HepG2 (cell line): ENCODE measurements at regions not wholly inside any gene's neighbourhood (a gene's known extent, or its start where the extent isn't known, plus 50 kb on each side); places are given as distances from the start of the nearest gene placed in this dataset.

Experiments
- ATAC-seq: fragments of 200-7000 bp; cut with Tn5 transposase; 3 replicates; pipeline ENCODE4 v1.9.1; 2020; ENCODE audit warnings: mild to moderate bottlenecking, moderate library complexity
- BruUV-seq: library from RNA; stranded (reverse); fragments of 400-500 nt; replicated peaks from 2 replicates; lab custom pipeline; 2021; lab: Mats Ljungman, UMichigan
- CTCF ChIA-PET: fragments of 300-600 bp; formaldehyde crosslinking; extraction: SDS; loops from one replicate; lab custom pipeline; 2021; ENCODE audit warnings: low total read pairs, inconsistent platforms, low intra/inter-chr PET ratio; lab: Yijun Ruan, JAX
- POLR2A ChIA-PET: fragments of 350-600 bp; sonication (Branson Sonifier 250); formaldehyde crosslinking; loops from one replicate; lab custom pipeline; 2020; ENCODE audit warnings: antibody characterized with exemption, inconsistent platforms; lab: Yijun Ruan, JAX
- DNase-seq: peaks from one replicate; pipeline ENCODE4 v3.0.0-alpha.2; 2015; ENCODE audit warnings: low spot score
- FAIRE-seq: peaks from 3 replicates; lab custom pipeline; 2011; peaks lifted over from hg19 to GRCh38; lab: Jason Lieb, UNC
- H2AFZ ChIP-seq: one replicate; pipeline ENCODE4 v1.6.1; 2011; ENCODE audit warnings: low read length, inconsistent platforms
- H3K27ac ChIP-seq: fragments of 300-600 bp; 3 replicates; pipeline ENCODE4 v1.8.0; 2011; ENCODE audit warnings: mixed run types, mild to moderate bottlenecking, mixed read lengths, low read length, inconsistent platforms; ENCODE audit not compliant: insufficient read depth; ENCODE audit errors: extremely low read length
- H3K27me3 ChIP-seq, 2 experiments: fragments of 200-600 bp in 1 of 2; 2 replicates in 1 of 2; 3 replicates in 1 of 2; pipeline versions ENCODE4 v1.6.0 to v1.8.0; 2011; ENCODE audit warnings: low read length in 2 of 2, mild to moderate bottlenecking in 2 of 2, moderate library complexity in 2 of 2, inconsistent platforms in 1 of 2; ENCODE audit not compliant: insufficient read depth in 2 of 2, control insufficient read depth in 1 of 2
- H3K36me3 ChIP-seq, 2 experiments: fragments of 200-600 bp in 1 of 2; replicated peaks in 1 of 2; 2 replicates in 1 of 2; 3 replicates in 1 of 2; pipeline versions ENCODE4 v1.5.1 to v1.8.0; 2011; ENCODE audit warnings: low read length in 2 of 2, inconsistent platforms in 1 of 2; ENCODE audit not compliant: insufficient read depth in 2 of 2, control insufficient read depth in 1 of 2
- H3K4me1 ChIP-seq: 2 replicates; pipeline ENCODE4 v1.5.1; 2012; ENCODE audit warnings: low read length, inconsistent platforms; ENCODE audit not compliant: insufficient read depth
- H3K4me2 ChIP-seq: 2 replicates; pipeline ENCODE4 v1.6.0; 2011; ENCODE audit warnings: low read depth, low read length, inconsistent platforms
- H3K4me3 ChIP-seq, 3 experiments: fragments of 200-600 bp in 1 of 3; sonication (generic), shearing (Covaris generic) in 1 of 3; replicated peaks in 1 of 3; 2 replicates each; pipeline ENCODE4 v1.5.1; 2011 to 2016; ENCODE audit warnings: low read length in 3 of 3, inconsistent platforms in 2 of 3, low read depth in 2 of 3, mild to moderate bottlenecking in 2 of 3, control low read depth in 1 of 3, mixed read lengths in 1 of 3; ENCODE audit not compliant: insufficient read depth in 1 of 3
- H3K79me2 ChIP-seq: one replicate; pipeline ENCODE4 v1.6.1; 2011; ENCODE audit warnings: low read length, inconsistent platforms; ENCODE audit not compliant: insufficient read depth
- H3K9ac ChIP-seq: 2 replicates; pipeline ENCODE4 v1.6.0; 2011; ENCODE audit warnings: mild to moderate bottlenecking, low read depth, low read length, inconsistent platforms; ENCODE audit not compliant: insufficient read depth
- H3K9me3 ChIP-seq: 2 replicates; pipeline ENCODE4 v1.5.1; 2012; ENCODE audit warnings: mild to moderate bottlenecking, low read length
- H4K20me1 ChIP-seq: 2 replicates; pipeline ENCODE4 v1.6.0; 2011; ENCODE audit warnings: inconsistent platforms, mild to moderate bottlenecking, low read length, moderate library complexity; ENCODE audit not compliant: insufficient read depth
- CBX1 ChIP-seq: IDR thresholded peaks from one replicate; pipeline ENCODE4 v1.6.1; 2016; ENCODE audit warnings: antibody characterized with exemption, low read depth
- CBX5 ChIP-seq: sonication (generic); formaldehyde crosslinking; IDR thresholded peaks from 2 replicates; pipeline ENCODE4 v1.4.0; 2020; ENCODE audit warnings: missing genetic modification reagents, borderline replicate concordance
- CEBPB ChIP-seq: IDR thresholded peaks from 2 replicates; pipeline ENCODE4 v1.6.1; 2011; ENCODE audit warnings: low read depth, low read length, improper control_type of control experiment, borderline replicate concordance
- FOXJ3 ChIP-seq: sonication (generic); formaldehyde crosslinking; IDR thresholded peaks from 2 replicates; pipeline ENCODE4 v1.4.0; 2020; ENCODE audit warnings: missing genetic modification reagents, mild to moderate bottlenecking, borderline replicate concordance
- FOXP4 ChIP-seq: sonication (generic); formaldehyde crosslinking; IDR thresholded peaks from 2 replicates; pipeline ENCODE4 v1.4.0; 2020; ENCODE audit warnings: missing genetic modification reagents
- HDAC1 ChIP-seq: sonication (generic); formaldehyde crosslinking; IDR thresholded peaks from 2 replicates; pipeline ENCODE4 v1.5.1; 2020; ENCODE audit warnings: mild to moderate bottlenecking, missing genetic modification reagents
- PLRG1 ChIP-seq: fragments of 450-650 bp; conservative IDR thresholded peaks from 2 replicates; pipeline ENCODE4 v1.6.1; 2016
- SETDB1 ChIP-seq: sonication (generic); formaldehyde crosslinking; IDR thresholded peaks from 2 replicates; pipeline ENCODE4 v1.5.1; 2020; ENCODE audit warnings: missing genetic modification reagents, mild to moderate bottlenecking, borderline replicate concordance
- TMF1 ChIP-seq: sonication (generic); formaldehyde crosslinking; IDR thresholded peaks from 2 replicates; pipeline ENCODE4 v1.8.1; 2022; ENCODE audit warnings: low read depth, missing genetic modification reagents
- ZBTB7A ChIP-seq: sonication (generic); formaldehyde crosslinking; IDR thresholded peaks from 2 replicates; pipeline ENCODE4 v1.8.0; 2022; ENCODE audit warnings: mild to moderate bottlenecking, missing genetic modification reagents
- ZKSCAN1 ChIP-seq: fragments of 150-350 bp; IDR thresholded peaks from 2 replicates; pipeline ENCODE4 v1.6.1; 2014; ENCODE audit warnings: low read length
- ZNF280B ChIP-seq: sonication (generic); formaldehyde crosslinking; IDR thresholded peaks from 2 replicates; pipeline ENCODE4 v1.5.0; 2020; ENCODE audit warnings: missing genetic modification reagents, mild to moderate bottlenecking, borderline replicate concordance
- ZNF292 ChIP-seq: sonication (generic); formaldehyde crosslinking; IDR thresholded peaks from 2 replicates; pipeline ENCODE4 v1.8.1; 2022; ENCODE audit warnings: mild to moderate bottlenecking, low read depth, missing genetic modification reagents, borderline replicate concordance
- ZNF558 ChIP-seq: sonication (generic); formaldehyde crosslinking; IDR thresholded peaks from 2 replicates; pipeline ENCODE4 v1.9.0; 2022; ENCODE audit warnings: mild to moderate bottlenecking, missing genetic modification reagents, borderline replicate concordance
- ZNF577 ChIP-seq: sonication (generic); formaldehyde crosslinking; IDR thresholded peaks from 2 replicates; pipeline ENCODE4 v1.4.0; 2020; ENCODE audit warnings: mild to moderate bottlenecking, low read depth, missing genetic modification reagents, borderline replicate concordance
- ZNF761 ChIP-seq: sonication (generic); formaldehyde crosslinking; conservative IDR thresholded peaks from 2 replicates; pipeline ENCODE4 v1.4.0; 2020; ENCODE audit warnings: mild to moderate bottlenecking, missing genetic modification reagents
- ZNF790 ChIP-seq: sonication (generic); formaldehyde crosslinking; IDR thresholded peaks from 2 replicates; pipeline ENCODE4 v1.8.0; 2022; ENCODE audit warnings: missing genetic modification reagents, mild to moderate bottlenecking, borderline replicate concordance
- in situ Hi-C: cut with HindIII; loops from 2 replicates; pipeline ENCODE4 v1.10.0; 2017; ENCODE audit warnings: low pct_unique_long_range_greater_than_20kb; ENCODE audit not compliant: extremely low pct_ligation_motif_present
- intact Hi-C: fragments of 100-400 bp; cut with micrococcal nuclease; formaldehyde crosslinking; loops from one replicate; pipeline ENCODE4 v1.10.0; 2022; ENCODE audit not compliant: unreplicated experiment
- TF ChIP-seq, protein P1 (sequence below): sonication (generic); formaldehyde crosslinking; IDR thresholded peaks from 2 replicates; pipeline ENCODE4 v1.5.1; 2020; ENCODE audit warnings: mild to moderate bottlenecking, missing genetic modification reagents

DNA sequence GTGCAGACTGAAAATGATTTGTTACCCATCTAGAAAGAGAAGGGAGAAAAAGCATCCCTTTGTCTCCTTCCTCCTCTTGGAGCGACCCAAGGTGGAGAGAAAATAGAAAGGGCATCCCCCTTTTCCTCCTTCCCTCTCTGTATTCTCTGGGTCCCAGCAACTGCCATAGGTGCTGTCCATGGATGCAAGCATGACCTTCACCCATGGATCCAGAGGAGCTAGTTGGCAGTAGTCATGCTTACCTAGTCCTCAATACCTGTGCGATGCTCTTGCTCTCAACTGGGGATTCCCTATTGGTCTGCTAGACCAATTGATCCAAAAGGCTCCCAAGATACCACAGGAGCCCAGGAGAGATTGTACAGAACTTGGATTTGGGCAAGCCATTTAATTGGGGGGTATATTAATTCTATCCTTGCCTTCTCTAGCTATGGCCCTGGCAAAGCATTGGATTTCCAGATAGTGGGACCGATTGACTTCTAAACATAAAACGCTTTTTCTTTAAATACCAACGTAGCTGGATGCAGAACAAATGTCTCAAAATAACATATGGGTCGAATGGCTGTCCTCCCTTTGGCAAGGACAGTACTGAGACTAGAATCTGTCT, 547.8 kb upstream of the IGFBP3 start (continued):
- TF ChIP-seq, protein P1, sequence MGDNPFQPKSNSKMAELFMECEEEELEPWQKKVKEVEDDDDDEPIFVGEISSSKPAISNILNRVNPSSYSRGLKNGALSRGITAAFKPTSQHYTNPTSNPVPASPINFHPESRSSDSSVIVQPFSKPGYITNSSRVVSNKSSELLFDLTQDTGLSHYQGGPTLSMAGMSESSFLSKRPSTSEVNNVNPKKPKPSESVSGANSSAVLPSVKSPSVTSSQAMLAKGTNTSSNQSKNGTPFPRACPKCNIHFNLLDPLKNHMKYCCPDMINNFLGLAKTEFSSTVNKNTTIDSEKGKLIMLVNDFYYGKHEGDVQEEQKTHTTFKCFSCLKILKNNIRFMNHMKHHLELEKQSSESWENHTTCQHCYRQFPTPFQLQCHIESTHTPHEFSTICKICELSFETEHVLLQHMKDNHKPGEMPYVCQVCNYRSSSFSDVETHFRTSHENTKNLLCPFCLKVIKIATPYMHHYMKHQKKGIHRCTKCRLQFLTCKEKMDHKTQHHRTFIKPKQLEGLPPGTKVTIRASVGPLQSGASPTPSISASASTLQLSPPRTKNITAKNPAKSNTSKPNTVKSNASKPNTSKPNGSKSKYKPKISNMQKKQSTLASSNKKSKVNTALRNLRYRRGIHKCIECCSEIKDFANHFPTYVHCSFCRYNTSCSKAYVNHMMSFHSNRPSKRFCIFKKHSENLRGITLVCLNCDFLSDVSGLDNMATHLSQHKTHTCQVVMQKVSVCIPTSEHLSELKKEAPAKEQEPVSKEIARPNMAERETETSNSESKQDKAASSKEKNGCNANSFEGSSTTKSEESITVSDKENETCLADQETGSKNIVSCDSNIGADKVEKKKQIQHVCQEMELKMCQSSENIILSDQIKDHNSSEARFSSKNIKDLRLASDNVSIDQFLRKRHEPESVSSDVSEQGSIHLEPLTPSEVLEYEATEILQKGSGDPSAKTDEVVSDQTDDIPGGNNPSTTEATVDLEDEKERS (CRISPR knock-in tag): peak; percentile 99
- TF ChIP-seq ZKSCAN1: peak; percentile 68; the same call in 1 of the 2 replicates
- peak; percentile 99 for TF ChIP-seq SETDB1
- TF ChIP-seq CBX1: peak; percentile 99
- TF ChIP-seq CBX5 (CRISPR knock-in tag): peak; percentile 99
- TF ChIP-seq ZNF280B (CRISPR knock-in tag): peak; percentile 65; the same call in 1 of the 2 replicates
- TF ChIP-seq ZNF292: no peak
- TF ChIP-seq TMF1 (CRISPR knock-in tag): no peak
- TF ChIP-seq PLRG1: no peak

DNA sequence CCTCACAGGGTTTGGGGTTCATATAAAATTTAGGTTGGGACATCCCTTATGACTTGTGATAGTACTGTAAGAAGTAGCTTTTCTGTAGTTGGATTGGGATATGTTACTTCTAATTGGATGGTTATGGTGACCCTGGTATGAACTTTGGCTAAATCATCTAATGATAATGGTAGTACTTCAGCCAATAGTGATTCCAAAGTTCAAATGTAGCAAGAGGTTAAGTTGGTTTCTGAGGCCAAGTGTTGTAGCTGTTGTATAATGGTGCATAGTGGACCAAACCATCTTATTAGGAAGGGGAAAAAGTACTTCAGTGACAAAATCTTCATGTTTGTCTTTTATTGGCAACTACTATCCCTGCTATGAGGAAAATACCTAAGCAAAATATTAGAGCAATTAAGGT, 542.1 kb upstream of the IGFBP3 start:
- POLR2A ChIA-PET: no interaction called here
- no peaks in the 10 kb centered on the region for H3K79me2 ChIP-seq
- no TSS peak for BruUV-seq
- DNase-seq: no peak
- no peak for ATAC-seq
- H3K9ac ChIP-seq: no peak overlapping the region
- FAIRE-seq: no peak
- no peak overlapping the region for H3K4me3 ChIP-seq
- H3K27ac ChIP-seq: no peak overlapping the region
- CTCF ChIA-PET: no interaction called here
- intact Hi-C loops: no loop called here
- H3K4me2 ChIP-seq: no peak overlapping the region
- in situ Hi-C loops: no loop called here
- peaks cover 88% of the 10 kb centered on the region for H3K9me3 ChIP-seq
- no peaks in the 10 kb centered on the region for H3K36me3 ChIP-seq
- H3K4me1 ChIP-seq: no peaks in the 10 kb centered on the region
- H4K20me1 ChIP-seq: no peaks in the 10 kb centered on the region
- no peaks in the 10 kb centered on the region; a peak in 1 of 5 replicates for H3K27me3 ChIP-seq
- no peak overlapping the region for H2AFZ ChIP-seq
- no peak for TF ChIP-seq HDAC1 (CRISPR knock-in tag)
- TF ChIP-seq ZNF761 (CRISPR knock-in tag): no peak
- no peak for TF ChIP-seq ZNF790 (CRISPR knock-in tag)
- no peak for TF ChIP-seq FOXJ3 (CRISPR knock-in tag)
- no peak for TF ChIP-seq ZNF558 (CRISPR knock-in tag)
- no peak for TF ChIP-seq ZBTB7A (CRISPR knock-in tag)
- TF ChIP-seq CEBPB: no peak
- TF ChIP-seq ZNF577 (CRISPR knock-in tag): no peak
- TF ChIP-seq FOXP4: no peak
